ENCODE measurements at regions not wholly inside any gene's neighbourhood (a gene's known extent, or its start where the extent isn't known, plus 50 kb on each side); places are given as distances from the start of the nearest gene placed in this dataset.

- TF ChIP-seq CSDC2 (CRISPR knock-in tag; IDR thresholded peaks at IDR 0.05) (no peak), ESRRG (CRISPR knock-in tag; IDR thresholded peaks at IDR 0.05) (no peak), RARB (CRISPR knock-in tag; IDR thresholded peaks at IDR 0.05) (no peak), ZC3H10 (CRISPR knock-in tag; IDR thresholded peaks at IDR 0.05) (no peak), ZNF565 (CRISPR knock-in tag; conservative IDR thresholded peaks at IDR 0.05; ENCODE audit: low read depth) (no peak), TOX (CRISPR knock-in tag; IDR thresholded peaks at IDR 0.05; ENCODE audit: borderline replicate concordance) (no peak), ZNF70 (CRISPR knock-in tag; IDR thresholded peaks at IDR 0.05) (no peak), ZFP30 (CRISPR knock-in tag; IDR thresholded peaks at IDR 0.05) (no peak), BACH2 (CRISPR knock-in tag; IDR thresholded peaks at IDR 0.05; ENCODE audit: borderline replicate concordance) (no peak), ISL1 (CRISPR knock-in tag; IDR thresholded peaks at IDR 0.05) (no peak), GLIS3 (CRISPR knock-in tag; IDR thresholded peaks at IDR 0.05) (no peak)
- TF ChIP-seq, protein P1, sequence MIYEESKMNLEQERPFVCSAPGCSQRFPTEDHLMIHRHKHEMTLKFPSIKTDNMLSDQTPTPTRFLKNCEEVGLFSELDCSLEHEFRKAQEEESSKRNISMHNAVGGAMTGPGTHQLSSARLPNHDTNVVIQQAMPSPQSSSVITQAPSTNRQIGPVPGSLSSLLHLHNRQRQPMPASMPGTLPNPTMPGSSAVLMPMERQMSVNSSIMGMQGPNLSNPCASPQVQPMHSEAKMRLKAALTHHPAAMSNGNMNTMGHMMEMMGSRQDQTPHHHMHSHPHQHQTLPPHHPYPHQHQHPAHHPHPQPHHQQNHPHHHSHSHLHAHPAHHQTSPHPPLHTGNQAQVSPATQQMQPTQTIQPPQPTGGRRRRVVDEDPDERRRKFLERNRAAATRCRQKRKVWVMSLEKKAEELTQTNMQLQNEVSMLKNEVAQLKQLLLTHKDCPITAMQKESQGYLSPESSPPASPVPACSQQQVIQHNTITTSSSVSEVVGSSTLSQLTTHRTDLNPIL (CRISPR knock-in tag; IDR thresholded peaks at IDR 0.05; ENCODE audit: low read depth) = no peak
- no peak for ATAC-seq
Measured at GRCh38 chr22:27217154-27217553, 559.8 kb downstream of the MIAT start.

GRCh38 chr22:27218012-27218920, 560.9 kb downstream of the MIAT start:
- no peak for ATAC-seq
- TF ChIP-seq, protein P2, sequence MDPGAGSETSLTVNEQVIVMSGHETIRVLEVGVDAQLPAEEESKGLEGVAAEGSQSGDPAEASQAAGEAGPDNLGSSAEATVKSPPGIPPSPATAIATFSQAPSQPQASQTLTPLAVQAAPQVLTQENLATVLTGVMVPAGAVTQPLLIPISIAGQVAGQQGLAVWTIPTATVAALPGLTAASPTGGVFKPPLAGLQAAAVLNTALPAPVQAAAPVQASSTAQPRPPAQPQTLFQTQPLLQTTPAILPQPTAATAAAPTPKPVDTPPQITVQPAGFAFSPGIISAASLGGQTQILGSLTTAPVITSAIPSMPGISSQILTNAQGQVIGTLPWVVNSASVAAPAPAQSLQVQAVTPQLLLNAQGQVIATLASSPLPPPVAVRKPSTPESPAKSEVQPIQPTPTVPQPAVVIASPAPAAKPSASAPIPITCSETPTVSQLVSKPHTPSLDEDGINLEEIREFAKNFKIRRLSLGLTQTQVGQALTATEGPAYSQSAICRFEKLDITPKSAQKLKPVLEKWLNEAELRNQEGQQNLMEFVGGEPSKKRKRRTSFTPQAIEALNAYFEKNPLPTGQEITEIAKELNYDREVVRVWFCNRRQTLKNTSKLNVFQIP (CRISPR knock-in tag; IDR thresholded peaks at IDR 0.05; ENCODE audit: borderline replicate concordance, low read depth) = no peak
- TF ChIP-seq TCF4 (CRISPR knock-in tag; IDR thresholded peaks at IDR 0.05; ENCODE audit: borderline replicate concordance) (peak; percentile 44; the same call in 1 of the 2 replicates), BACH2 (CRISPR knock-in tag; IDR thresholded peaks at IDR 0.05; ENCODE audit: borderline replicate concordance) (no peak)

GRCh38 chr22:27219036-27219435, 561.6 kb downstream of the MIAT start:
- no peak for TF ChIP-seq TOX (CRISPR knock-in tag; IDR thresholded peaks at IDR 0.05; ENCODE audit: borderline replicate concordance)
- ATAC-seq = no peak

- ATAC-seq = peak; percentile 48; the same call in 2 of the 3 replicates
- TF ChIP-seq ISL1 (CRISPR knock-in tag; IDR thresholded peaks at IDR 0.05) (0 out of 2 replicates have a peak, but pooled peaks have one; percentile 8), ZFP3 (CRISPR knock-in tag; IDR thresholded peaks at IDR 0.05) (no peak)
Measured at GRCh38 chr22:27220339-27220738, 563.0 kb downstream of the MIAT start.

DNA sequence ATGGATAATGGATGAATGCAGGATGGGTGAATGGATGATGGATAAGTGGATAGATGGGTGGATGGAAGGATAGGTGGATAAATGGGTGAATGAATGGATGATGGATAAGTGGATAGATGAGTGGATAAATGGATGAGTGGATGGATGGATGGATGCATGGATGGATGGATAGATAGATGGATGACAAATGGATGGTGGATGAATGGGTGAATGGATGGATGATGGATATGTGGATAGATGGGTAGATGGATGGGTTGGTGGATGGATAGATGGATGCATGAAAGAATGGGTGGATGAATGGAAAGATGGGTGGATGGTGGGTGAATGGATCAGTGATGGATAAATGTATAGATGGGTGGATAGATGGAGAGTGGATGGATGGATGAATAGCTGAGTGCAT, 564.8 kb downstream of the MIAT start:
- no peak for TF ChIP-seq ZFP3 (CRISPR knock-in tag; IDR thresholded peaks at IDR 0.05)
- TF ChIP-seq TOX (CRISPR knock-in tag; IDR thresholded peaks at IDR 0.05; ENCODE audit: borderline replicate concordance) = no peak
- no peak for TF ChIP-seq ZC3H10 (CRISPR knock-in tag; IDR thresholded peaks at IDR 0.05)
- no peak for TF ChIP-seq BACH2 (CRISPR knock-in tag; IDR thresholded peaks at IDR 0.05; ENCODE audit: borderline replicate concordance)
- TF ChIP-seq ZNF8 (CRISPR knock-in tag; IDR thresholded peaks at IDR 0.05) = no peak
- no peak for TF ChIP-seq PATZ1 (CRISPR knock-in tag; IDR thresholded peaks at IDR 0.05; ENCODE audit: borderline replicate concordance)
- TF ChIP-seq, protein P3, sequence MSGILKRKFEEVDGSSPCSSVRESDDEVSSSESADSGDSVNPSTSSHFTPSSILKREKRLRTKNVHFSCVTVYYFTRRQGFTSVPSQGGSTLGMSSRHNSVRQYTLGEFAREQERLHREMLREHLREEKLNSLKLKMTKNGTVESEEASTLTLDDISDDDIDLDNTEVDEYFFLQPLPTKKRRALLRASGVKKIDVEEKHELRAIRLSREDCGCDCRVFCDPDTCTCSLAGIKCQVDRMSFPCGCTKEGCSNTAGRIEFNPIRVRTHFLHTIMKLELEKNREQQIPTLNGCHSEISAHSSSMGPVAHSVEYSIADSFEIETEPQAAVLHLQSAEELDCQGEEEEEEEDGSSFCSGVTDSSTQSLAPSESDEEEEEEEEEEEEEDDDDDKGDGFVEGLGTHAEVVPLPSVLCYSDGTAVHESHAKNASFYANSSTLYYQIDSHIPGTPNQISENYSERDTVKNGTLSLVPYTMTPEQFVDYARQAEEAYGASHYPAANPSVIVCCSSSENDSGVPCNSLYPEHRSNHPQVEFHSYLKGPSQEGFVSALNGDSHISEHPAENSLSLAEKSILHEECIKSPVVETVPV (CRISPR knock-in tag; IDR thresholded peaks at IDR 0.05) = no peak
- TF ChIP-seq ZFP30 (CRISPR knock-in tag; IDR thresholded peaks at IDR 0.05) = no peak
- no peak for TF ChIP-seq ESRRG (CRISPR knock-in tag; IDR thresholded peaks at IDR 0.05)
- TF ChIP-seq OSR1 (CRISPR knock-in tag; IDR thresholded peaks at IDR 0.05) = no peak
- no peak for TF ChIP-seq ARNTL (CRISPR knock-in tag; IDR thresholded peaks at IDR 0.05; ENCODE audit: borderline replicate concordance, low read depth)
- TF ChIP-seq ISL1 (CRISPR knock-in tag; IDR thresholded peaks at IDR 0.05) = no peak
- no peak for TF ChIP-seq ZNF70 (CRISPR knock-in tag; IDR thresholded peaks at IDR 0.05)
- no peak for TF ChIP-seq PPARA (CRISPR knock-in tag; IDR thresholded peaks at IDR 0.05; ENCODE audit: borderline replicate concordance)
- TF ChIP-seq GLIS3 (CRISPR knock-in tag; IDR thresholded peaks at IDR 0.05) = no peak
- ATAC-seq = no peak
